ENCODE measurements at regions not wholly inside any gene's neighbourhood (a gene's known extent, or its start where the extent isn't known, plus 50 kb on each side); places are given as distances from the start of the nearest gene placed in this dataset.
"Not testable (repeated sequence)": the region's sequence is repeated elsewhere in the genome, so short reads cannot be mapped to it uniquely, and the experiment has no call there.

GRCh38 chr2:132256903-132257300 is 95.2 kb upstream of the ANKRD30BL start:
- 5 to 10% (median 8%) methylated on average over 33 to 34 of the region's 34 CpGs for WGBS, 3 donors
- not testable (repeated sequence) for FAIRE-seq; H3K4me1 ChIP-seq (ENCODE audit: control insufficient read depth in 3 of 3, insufficient read depth in 2 of 3, low read depth in 1 of 3, low read length in 2 of 3); H3K27ac ChIP-seq (ENCODE audit: low read depth in 1 of 3, low read length in 2 of 3); DNase-seq; H3K36me3 ChIP-seq (ENCODE audit: control insufficient read depth in 3 of 3, insufficient read depth in 2 of 3, low read depth in 1 of 3, low read length in 3 of 3)
- H3K4me3 ChIP-seq (ENCODE audit: low read depth in 1 of 3, low read length in 3 of 3) = peak overlapping the region in 1 of 3 donors; percentile 19
- peaks cover 0 to 18% of the 10 kb centered on the region in 2 donors for H3K9me3 ChIP-seq (ENCODE audit: control insufficient read depth in 2 of 2, insufficient read depth in 1 of 2, low read depth in 1 of 2, low read length in 1 of 2)
- H3K27me3 ChIP-seq (ENCODE audit: control insufficient read depth in 3 of 3, insufficient read depth in 3 of 3, low read length in 3 of 3) = peaks cover 0 to 21% (median 8%) of the 10 kb centered on the region in 3 donors

- not testable (repeated sequence) for H3K4me1 ChIP-seq (ENCODE audit: control insufficient read depth in 3 of 3, insufficient read depth in 2 of 3, low read depth in 1 of 3, low read length in 2 of 3); H3K36me3 ChIP-seq (ENCODE audit: control insufficient read depth in 3 of 3, insufficient read depth in 2 of 3, low read depth in 1 of 3, low read length in 3 of 3); FAIRE-seq; H3K27ac ChIP-seq (ENCODE audit: low read depth in 1 of 3, low read length in 2 of 3)
- peaks cover 0 to 21% (median 8%) of the 10 kb centered on the region in 3 donors for H3K27me3 ChIP-seq (ENCODE audit: control insufficient read depth in 3 of 3, insufficient read depth in 3 of 3, low read length in 3 of 3)
- H3K9me3 ChIP-seq (ENCODE audit: control insufficient read depth in 2 of 2, insufficient read depth in 1 of 2, low read depth in 1 of 2, low read length in 1 of 2) = peaks cover 0 to 15% of the 10 kb centered on the region in 2 donors
- peak in 1 of 2 donors; percentile 21 for DNase-seq
- WGBS, 3 donors = 6 to 13% (median 9%) methylated on average over 71 to 79 of the region's 79 CpGs
- peak overlapping the region in 1 of 3 donors; percentile 19 for H3K4me3 ChIP-seq (ENCODE audit: low read depth in 1 of 3, low read length in 3 of 3)
These were observed 95.8 kb upstream of the ANKRD30BL start for GRCh38 chr2:132257301-132258171.

- not testable (repeated sequence) for H3K9me3 ChIP-seq (ENCODE audit: control insufficient read depth in 2 of 2, insufficient read depth in 1 of 2, low read depth in 1 of 2, low read length in 1 of 2); H3K4me3 ChIP-seq (ENCODE audit: low read depth in 1 of 3, low read length in 3 of 3); FAIRE-seq; DNase-seq; H3K36me3 ChIP-seq (ENCODE audit: control insufficient read depth in 3 of 3, insufficient read depth in 2 of 3, low read depth in 1 of 3, low read length in 3 of 3); H3K27ac ChIP-seq (ENCODE audit: low read depth in 1 of 3, low read length in 2 of 3); H3K4me1 ChIP-seq (ENCODE audit: control insufficient read depth in 3 of 3, insufficient read depth in 2 of 3, low read depth in 1 of 3, low read length in 2 of 3)
- WGBS, 3 donors = 92 to 94% (median 93%) methylated on average over 13 of the region's 13 CpGs
- peaks cover 0 to 21% (median 8%) of the 10 kb centered on the region in 3 donors for H3K27me3 ChIP-seq (ENCODE audit: control insufficient read depth in 3 of 3, insufficient read depth in 3 of 3, low read length in 3 of 3)
These were observed 97.5 kb upstream of the ANKRD30BL start for GRCh38 chr2:132259276-132259675.

GRCh38 chr2:132265595-132265994 is 103.8 kb upstream of the ANKRD30BL start:
- H3K4me3 ChIP-seq (ENCODE audit: low read depth in 1 of 3, low read length in 3 of 3); H3K4me1 ChIP-seq (ENCODE audit: control insufficient read depth in 3 of 3, insufficient read depth in 2 of 3, low read depth in 1 of 3, low read length in 2 of 3); FAIRE-seq; H3K36me3 ChIP-seq (ENCODE audit: control insufficient read depth in 3 of 3, insufficient read depth in 2 of 3, low read depth in 1 of 3, low read length in 3 of 3); H3K27me3 ChIP-seq (ENCODE audit: control insufficient read depth in 3 of 3, insufficient read depth in 3 of 3, low read length in 3 of 3); DNase-seq; H3K9me3 ChIP-seq (ENCODE audit: control insufficient read depth in 2 of 2, insufficient read depth in 1 of 2, low read depth in 1 of 2, low read length in 1 of 2); H3K27ac ChIP-seq (ENCODE audit: low read depth in 1 of 3, low read length in 2 of 3): not testable (repeated sequence)
- WGBS, 3 donors = 78 to 89% (median 83%) methylated on average over 11 to 12 of the region's 12 CpGs

GRCh38 chr2:132267105-132267497 is 105.3 kb upstream of the ANKRD30BL start:
- no peak overlapping the region for H3K27ac ChIP-seq (ENCODE audit: low read depth in 1 of 3, low read length in 2 of 3)
- H3K4me1 ChIP-seq (ENCODE audit: control insufficient read depth in 3 of 3, insufficient read depth in 2 of 3, low read depth in 1 of 3, low read length in 2 of 3) = no peaks in the 10 kb centered on the region
- H3K27me3 ChIP-seq (ENCODE audit: control insufficient read depth in 3 of 3, insufficient read depth in 3 of 3, low read length in 3 of 3) = no peaks in the 10 kb centered on the region
- DNase-seq (no peak), FAIRE-seq (no peak)
- no peaks in the 10 kb centered on the region for H3K9me3 ChIP-seq (ENCODE audit: control insufficient read depth in 2 of 2, insufficient read depth in 1 of 2, low read depth in 1 of 2, low read length in 1 of 2)
- H3K4me3 ChIP-seq (ENCODE audit: low read depth in 1 of 3, low read length in 3 of 3) = no peak overlapping the region
- H3K36me3 ChIP-seq (ENCODE audit: control insufficient read depth in 3 of 3, insufficient read depth in 2 of 3, low read depth in 1 of 3, low read length in 3 of 3) = no peaks in the 10 kb centered on the region
- 73 to 86% (median 79%) methylated on average over 1 of the region's 1 CpG for WGBS, 3 donors

GRCh38 chr2:132267498-132268283 is 105.9 kb upstream of the ANKRD30BL start:
- H3K4me1 ChIP-seq (ENCODE audit: control insufficient read depth in 3 of 3, insufficient read depth in 2 of 3, low read depth in 1 of 3, low read length in 2 of 3); H3K9me3 ChIP-seq (ENCODE audit: control insufficient read depth in 2 of 2, insufficient read depth in 1 of 2, low read depth in 1 of 2, low read length in 1 of 2); H3K36me3 ChIP-seq (ENCODE audit: control insufficient read depth in 3 of 3, insufficient read depth in 2 of 3, low read depth in 1 of 3, low read length in 3 of 3); FAIRE-seq; H3K27me3 ChIP-seq (ENCODE audit: control insufficient read depth in 3 of 3, insufficient read depth in 3 of 3, low read length in 3 of 3): not testable (repeated sequence)
- H3K4me3 ChIP-seq (ENCODE audit: low read depth in 1 of 3, low read length in 3 of 3) = peak overlapping the region in 1 of 3 donors; percentile 20
- 17 to 25% (median 23%) methylated on average over 29 to 31 of the region's 31 CpGs for WGBS, 3 donors
- peak; percentile 2 to 64 for DNase-seq
- H3K27ac ChIP-seq (ENCODE audit: low read depth in 1 of 3, low read length in 2 of 3) = peak overlapping the region in 1 of 3 donors; percentile 21

GRCh38 chr2:132268284-132268976 is 106.7 kb upstream of the ANKRD30BL start:
- H3K27ac ChIP-seq (ENCODE audit: low read depth in 1 of 3, low read length in 2 of 3); H3K27me3 ChIP-seq (ENCODE audit: control insufficient read depth in 3 of 3, insufficient read depth in 3 of 3, low read length in 3 of 3); H3K4me1 ChIP-seq (ENCODE audit: control insufficient read depth in 3 of 3, insufficient read depth in 2 of 3, low read depth in 1 of 3, low read length in 2 of 3); H3K9me3 ChIP-seq (ENCODE audit: control insufficient read depth in 2 of 2, insufficient read depth in 1 of 2, low read depth in 1 of 2, low read length in 1 of 2); FAIRE-seq; H3K36me3 ChIP-seq (ENCODE audit: control insufficient read depth in 3 of 3, insufficient read depth in 2 of 3, low read depth in 1 of 3, low read length in 3 of 3): not testable (repeated sequence)
- WGBS, 3 donors = 17 to 22% (median 18%) methylated on average over 19 to 20 of the region's 20 CpGs
- peak overlapping the region in 1 of 3 donors; percentile 36 for H3K4me3 ChIP-seq (ENCODE audit: low read depth in 1 of 3, low read length in 3 of 3)
- DNase-seq = peak; percentile 76 to 92

GRCh38 chr2:132268977-132269523 is 107.3 kb upstream of the ANKRD30BL start:
- H3K27me3 ChIP-seq (ENCODE audit: control insufficient read depth in 3 of 3, insufficient read depth in 3 of 3, low read length in 3 of 3) = no peaks in the 10 kb centered on the region
- DNase-seq = no peak
- H3K36me3 ChIP-seq (ENCODE audit: control insufficient read depth in 3 of 3, insufficient read depth in 2 of 3, low read depth in 1 of 3, low read length in 3 of 3) = no peaks in the 10 kb centered on the region
- H3K27ac ChIP-seq (ENCODE audit: low read depth in 1 of 3, low read length in 2 of 3) = no peak overlapping the region
- H3K9me3 ChIP-seq (ENCODE audit: control insufficient read depth in 2 of 2, insufficient read depth in 1 of 2, low read depth in 1 of 2, low read length in 1 of 2) = no peaks in the 10 kb centered on the region
- H3K4me3 ChIP-seq (ENCODE audit: low read depth in 1 of 3, low read length in 3 of 3) = no peak overlapping the region
- FAIRE-seq = no peak
- H3K4me1 ChIP-seq (ENCODE audit: control insufficient read depth in 3 of 3, insufficient read depth in 2 of 3, low read depth in 1 of 3, low read length in 2 of 3) = no peaks in the 10 kb centered on the region
- 44 to 57% (median 48%) methylated on average over 19 of the region's 19 CpGs for WGBS, 3 donors
